Loucy (cell line): ENCODE measurements at regions not wholly inside any gene's neighbourhood (a gene's known extent, or its start where the extent isn't known, plus 50 kb on each side); places are given as distances from the start of the nearest gene placed in this dataset.

Experiments
- CTCF ChIP-seq: fragments of 200-600 bp; sonication (generic); conservative IDR thresholded peaks from 2 replicates; pipeline ENCODE4 v1.5.1; 2014; ENCODE audit warnings: mild to moderate bottlenecking, antibody characterized with exemption, low read length
- EZH2phosphoT487 ChIP-seq: fragments of 200-600 bp; IDR thresholded peaks from 2 replicates; pipeline ENCODE4 v1.6.1; 2018; ENCODE audit warnings: antibody characterized with exemption, mild to moderate bottlenecking, moderate library complexity, borderline replicate concordance

- TF ChIP-seq CTCF: no peak
- TF ChIP-seq EZH2phosphoT487: no peak
Observed at GRCh38 chr3:39569095-39569494, 101.6 kb downstream of the MOBP start.
